Heart left ventricle (tissue), 16 donors: ENCODE measurements at regions not wholly inside any gene's neighbourhood (a gene's known extent, or its start where the extent isn't known, plus 50 kb on each side); places are given as distances from the start of the nearest gene placed in this dataset.

Source experiments
- ATAC-seq, 4 donors: fragments of 200-7000 bp; cut with Tn5 transposase; one replicate each; pipeline ENCODE4 v1.9.1; 2020 to 2022; ENCODE audit warnings: moderate library complexity in 4 of 4, mild to moderate bottlenecking in 3 of 4, moderate number of reproducible peaks in 1 of 4
- DNase-seq, 5 donors: peaks; one replicate each; pipeline ENCODE4 v3.0.0-alpha.2; 2020
- H3K27ac ChIP-seq, 12 donors: fragments of 200-600 bp; sonication (generic) in 4 of 12; one replicate each; pipeline versions ENCODE4 v1.5.0 to v1.8.0; 2016 to 2022; ENCODE audit warnings: mild to moderate bottlenecking in 2 of 12
- H3K27me3 ChIP-seq, 9 donors: fragments of 200-600 bp; sonication (generic) in 2 of 9; one replicate each; pipeline versions ENCODE4 v1.5.1 to v1.8.0; 2016 to 2022; ENCODE audit warnings: mild to moderate bottlenecking in 3 of 9
- H3K36me3 ChIP-seq, 9 donors: fragments of 200-600 bp; sonication (generic) in 2 of 9; one replicate each; pipeline versions ENCODE4 v1.5.0 to v1.8.0; 2018 to 2022; ENCODE audit warnings: mild to moderate bottlenecking in 2 of 9
- H3K4me1 ChIP-seq, 12 donors: fragments of 200-600 bp; sonication (generic) in 4 of 12; one replicate each; pipeline versions ENCODE4 v1.5.0 to v1.8.0; 2016 to 2022; ENCODE audit warnings: mild to moderate bottlenecking in 3 of 12
- H3K4me3 ChIP-seq, 12 donors: fragments of 200-600 bp; sonication (generic) in 4 of 12; one replicate each; pipeline versions ENCODE4 v1.5.0 to v1.8.0; 2017 to 2022; ENCODE audit warnings: mild to moderate bottlenecking in 9 of 12, moderate library complexity in 4 of 12
- H3K9me3 ChIP-seq, 12 donors: fragments of 200-600 bp; sonication (generic) in 4 of 12; one replicate each; pipeline versions ENCODE4 v1.5.0 to v1.8.0; 2016 to 2022; ENCODE audit warnings: mild to moderate bottlenecking in 1 of 12
- POLR2A ChIP-seq, 2 donors: fragments of 450-650 bp; IDR thresholded peaks; one replicate each; pipeline ENCODE4 v1.6.1; 2017; ENCODE audit warnings: antibody characterized with exemption in 2 of 2, mild to moderate bottlenecking in 2 of 2, moderate library complexity in 2 of 2
- WGBS, 4 donors: extraction: QIAGEN DNeasy Blood & Tissue Kit in 2 of 4; methylation state at CpG; one replicate each; pipeline versions ENCODE4 v1.1.5 to v1.1.7; 2013 to 2018; 5-methylcytosine and 5-hydroxymethylcytosine counted together
- intact Hi-C, 10 donors: fragments of 100-400 bp; cut with DNase I; formaldehyde crosslinking; loops; one replicate each; pipeline versions ENCODE4 v1.11.1 to v1.14.2; 2022
- TF ChIP-seq, protein P1 (sequence below), 12 donors: fragments of 200-600 bp; sonication (generic) in 4 of 12; IDR thresholded peaks; one replicate each; pipeline versions ENCODE4 v1.5.0 to v1.8.0; 2018 to 2022; ENCODE audit warnings: antibody characterized with exemption in 12 of 12, mild to moderate bottlenecking in 5 of 12
- donor health status: ischemic (EF 13 %, LVEDD 7.1; RV severe dilation, severe dysfunction).
- donor health status: healthy with polysubstance abuse.
- donor health status: DM: no; HTN: yes; CAD: no.
- donor health status: DM: no; HTN: no; CAD: no.
- donor health status: ischemic (EF 25% LVEDD 6.9; RV normal size, moderate dysfunction).
- donor health status: ischemic (EF 25% LVEDD 5.7; RV mildly dilated, moderate dysfunction).
- donor health status: healthy.
- donor health status: DM: yes; HTN: yes; CAD: no.
- donor health status: ischemic (EF 35%, LVEDD 5.7; RV mildly dilated, moderate dysfunction).
- donor health status: nonischemic (EF 11% LVEDD 7.7; RV severe dilation, severe dysfunction).
- donor health status: DM: yes; HTN: yes; CAD: no.
- donor health status: PGD.
- donor health status: ischemic (EF 29% LVEDD 5.4; RV normal size, mild dysfunction).
- donor health status: nonischemic (EF 23%, LVEDD 6.1; RV moderate dilation, normal function).

GRCh38 chr15:95557226-95558046, 773.1 kb upstream of the NR2F2 start:
- TF ChIP-seq, protein P1, sequence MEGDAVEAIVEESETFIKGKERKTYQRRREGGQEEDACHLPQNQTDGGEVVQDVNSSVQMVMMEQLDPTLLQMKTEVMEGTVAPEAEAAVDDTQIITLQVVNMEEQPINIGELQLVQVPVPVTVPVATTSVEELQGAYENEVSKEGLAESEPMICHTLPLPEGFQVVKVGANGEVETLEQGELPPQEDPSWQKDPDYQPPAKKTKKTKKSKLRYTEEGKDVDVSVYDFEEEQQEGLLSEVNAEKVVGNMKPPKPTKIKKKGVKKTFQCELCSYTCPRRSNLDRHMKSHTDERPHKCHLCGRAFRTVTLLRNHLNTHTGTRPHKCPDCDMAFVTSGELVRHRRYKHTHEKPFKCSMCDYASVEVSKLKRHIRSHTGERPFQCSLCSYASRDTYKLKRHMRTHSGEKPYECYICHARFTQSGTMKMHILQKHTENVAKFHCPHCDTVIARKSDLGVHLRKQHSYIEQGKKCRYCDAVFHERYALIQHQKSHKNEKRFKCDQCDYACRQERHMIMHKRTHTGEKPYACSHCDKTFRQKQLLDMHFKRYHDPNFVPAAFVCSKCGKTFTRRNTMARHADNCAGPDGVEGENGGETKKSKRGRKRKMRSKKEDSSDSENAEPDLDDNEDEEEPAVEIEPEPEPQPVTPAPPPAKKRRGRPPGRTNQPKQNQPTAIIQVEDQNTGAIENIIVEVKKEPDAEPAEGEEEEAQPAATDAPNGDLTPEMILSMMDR (IDR thresholded peaks at IDR 0.05), result no peak
- no peak for TF ChIP-seq POLR2A (IDR thresholded peaks at IDR 0.05)
- intact Hi-C loops, result no loop called here
- Histone ChIP-seq H3K4me3 (no peak overlapping the region), H3K36me3 (no peaks in the 10 kb centered on the region), H3K27ac (peak overlapping the region in 6 of 12 donors; percentile 26 to 80 (median 43)), H3K4me1 (peaks cover 0 to 20% (median 0%) of the 10 kb centered on the region in 12 donors), H3K9me3 (no peaks in the 10 kb centered on the region), H3K27me3 (no peaks in the 10 kb centered on the region)
- 76 to 83% (median 77%) methylated on average over 17 of the region's 17 CpGs for WGBS, 4 donors
- peak in 3 of 5 donors; percentile 18 to 35 (median 22) for DNase-seq
- ATAC-seq, result peak in 3 of 4 donors; percentile 53 to 92 (median 67)

GRCh38 chr15:95558131-95558530, 772.4 kb upstream of the NR2F2 start:
- TF ChIP-seq POLR2A (IDR thresholded peaks at IDR 0.05), result no peak
- TF ChIP-seq, protein P1 (IDR thresholded peaks at IDR 0.05), result no peak
- intact Hi-C loops, result no loop called here
- Histone ChIP-seq H3K4me3 (no peak overlapping the region), H3K27ac (peak overlapping the region in 3 of 12 donors; percentile 3 to 65 (median 15)), H3K27me3 (no peaks in the 10 kb centered on the region), H3K9me3 (no peaks in the 10 kb centered on the region), H3K36me3 (no peaks in the 10 kb centered on the region), H3K4me1 (peaks cover 0 to 20% (median 0%) of the 10 kb centered on the region in 12 donors)
- ATAC-seq, result no peak
- 82 to 88% (median 86%) methylated on average over 2 of the region's 2 CpGs for WGBS, 4 donors
- no peak for DNase-seq

GRCh38 chr15:95558916-95559315, 771.6 kb upstream of the NR2F2 start:
- ATAC-seq, result no peak
- intact Hi-C loops, result no loop called here

GRCh38 chr15:95559875-95560394, 770.6 kb upstream of the NR2F2 start:
- H3K9me3 ChIP-seq, result no peaks in the 10 kb centered on the region
- H3K4me3 ChIP-seq, result no peak overlapping the region
- no peaks in the 10 kb centered on the region for H3K36me3 ChIP-seq
- 80 to 84% (median 81%) methylated on average over 7 of the region's 7 CpGs for WGBS, 4 donors
- TF ChIP-seq, protein P1 (IDR thresholded peaks at IDR 0.05), result no peak
- TF ChIP-seq POLR2A (IDR thresholded peaks at IDR 0.05), result no peak
- peaks cover 0 to 20% (median 0%) of the 10 kb centered on the region in 12 donors for H3K4me1 ChIP-seq
- peak in 1 of 4 donors; percentile 55 for ATAC-seq
- DNase-seq, result peak in 1 of 5 donors; percentile 42
- H3K27ac ChIP-seq, result no peak overlapping the region
- intact Hi-C loops, result no loop called here
- no peaks in the 10 kb centered on the region for H3K27me3 ChIP-seq

More at GRCh38 chr15:95558916-95559315, 771.6 kb upstream of the NR2F2 start:
- WGBS, 4 donors, result 90 to 95% (median 92%) methylated on average over 2 of the region's 2 CpGs
- Histone ChIP-seq H3K27me3 (no peaks in the 10 kb centered on the region), H3K36me3 (no peaks in the 10 kb centered on the region), H3K27ac (peak overlapping the region in 1 of 12 donors; percentile 65), H3K9me3 (no peaks in the 10 kb centered on the region), H3K4me1 (peaks cover 0 to 20% (median 0%) of the 10 kb centered on the region in 12 donors), H3K4me3 (no peak overlapping the region)
- TF ChIP-seq, protein P1 (IDR thresholded peaks at IDR 0.05), result no peak
- TF ChIP-seq POLR2A (IDR thresholded peaks at IDR 0.05), result no peak
- DNase-seq, result no peak
